H1 (cell line): ENCODE measurements at regions not wholly inside any gene's neighbourhood (a gene's known extent, or its start where the extent isn't known, plus 50 kb on each side); places are given as distances from the start of the nearest gene placed in this dataset.

Experiments
- EZH2 ChIP-seq: fragments of 200-600 bp; sonication (generic); IDR thresholded peaks from 2 replicates; pipeline ENCODE4 v1.7.1; 2012; ENCODE audit warnings: low read depth, mild to moderate bottlenecking, moderate library complexity, low read length, inconsistent platforms; ENCODE audit not compliant: severe bottlenecking
- HDAC6 ChIP-seq: IDR thresholded peaks from one replicate; pipeline ENCODE4 v1.7.1; 2012; ENCODE audit warnings: low read depth, mild to moderate bottlenecking, inconsistent platforms, low read length, moderate library complexity
- POLR2A ChIP-seq, 2 experiments: IDR thresholded peaks; 1 replicate in 1 of 2; 2 replicates in 1 of 2; pipeline ENCODE4 v1.6.1; 2011; ENCODE audit warnings: low read depth in 2 of 2, low read length in 2 of 2, mild to moderate bottlenecking in 2 of 2; ENCODE audit errors: control extremely low read depth in 1 of 2

DNA sequence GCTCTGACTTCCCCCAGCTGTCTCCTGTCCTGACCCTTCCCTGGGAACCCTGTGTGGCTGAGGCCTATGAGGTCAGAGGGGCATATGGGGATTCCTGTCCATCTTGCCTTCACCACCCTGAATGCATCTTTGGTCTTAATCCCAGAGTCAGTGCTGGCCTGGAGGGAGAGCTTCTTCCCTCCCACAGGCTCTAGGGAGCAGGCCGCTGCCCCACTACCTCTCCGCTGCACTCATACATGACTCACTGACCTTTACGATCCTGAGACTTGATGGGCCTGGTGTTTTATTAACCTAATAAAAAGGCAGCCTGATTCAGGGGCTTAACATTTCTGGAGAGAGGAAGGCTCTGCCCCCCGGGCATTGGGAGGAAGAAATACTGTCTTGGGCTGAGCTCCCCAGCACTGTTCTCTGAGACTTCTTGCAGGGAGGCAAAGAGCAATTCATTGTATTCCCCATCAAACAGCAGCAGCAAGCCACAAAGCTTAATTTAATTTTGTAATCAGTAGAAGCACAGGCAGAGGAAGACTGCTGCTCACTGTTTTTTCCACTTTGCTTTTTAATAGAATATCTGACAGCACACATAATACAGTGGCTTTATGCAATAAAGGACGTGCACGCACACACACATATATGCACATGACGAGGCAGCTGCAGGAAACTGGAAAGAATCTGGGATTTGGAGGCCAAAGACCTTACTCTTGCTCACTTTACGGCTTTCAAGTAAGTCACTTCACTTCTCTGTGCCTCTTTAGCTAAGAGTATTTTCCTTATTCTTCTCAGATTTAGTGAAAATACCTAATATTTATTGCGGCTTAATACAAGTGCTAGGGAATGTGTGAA, 89.2 kb upstream of the GRIK3 start:
- TF ChIP-seq EZH2 (no peak), POLR2A (IDR thresholded peaks at IDR 0.05; ENCODE audit: control extremely low read depth in 1 of 2, low read depth in 2 of 2, low read length in 2 of 2) (no peak), HDAC6 (no peak)
